ENCODE measurements at regions not wholly inside any gene's neighbourhood (a gene's known extent, or its start where the extent isn't known, plus 50 kb on each side); places are given as distances from the start of the nearest gene placed in this dataset.

GRCh38 chr12:98208816-98209215 lies 306.6 kb upstream of the TMPO start:
- DNase-seq (ENCODE audit: low read depth in 2 of 2): no peak

- DNase-seq (ENCODE audit: low read depth in 2 of 2): peak; percentile 9 to 15
Observed at GRCh38 chr12:98211909-98212695, 303.3 kb upstream of the TMPO start.

GRCh38 chr12:98213556-98213955 lies 301.8 kb upstream of the TMPO start:
- no peak for DNase-seq (ENCODE audit: low read depth in 2 of 2)

- DNase-seq (ENCODE audit: low read depth in 2 of 2): no peak
Observed at GRCh38 chr12:98217257-98217656, 298.1 kb upstream of the TMPO start.

- no peak for DNase-seq (ENCODE audit: low read depth in 2 of 2)
Observed at GRCh38 chr12:98220636-98221035, 294.8 kb upstream of the TMPO start.

- DNase-seq (ENCODE audit: low read depth in 2 of 2): no peak
Observed at GRCh38 chr12:98221243-98221808, 294.1 kb upstream of the TMPO start.

- no peak for DNase-seq (ENCODE audit: low read depth in 2 of 2)
Observed at GRCh38 chr12:98222135-98222534, 293.3 kb upstream of the TMPO start.

- no peak for DNase-seq (ENCODE audit: low read depth in 2 of 2)
Observed at GRCh38 chr12:98224584-98225221, 290.7 kb upstream of the TMPO start.

- DNase-seq (ENCODE audit: low read depth in 2 of 2): peak; percentile 22 to 38
Observed at GRCh38 chr12:98227162-98227561, 288.2 kb upstream of the TMPO start.

GRCh38 chr12:98228683-98229539 lies 286.5 kb upstream of the TMPO start:
- no peak for DNase-seq (ENCODE audit: low read depth in 2 of 2)

GRCh38 chr12:98229540-98229924 lies 285.9 kb upstream of the TMPO start:
- no peak for DNase-seq (ENCODE audit: low read depth in 2 of 2)

GRCh38 chr12:98232753-98233390 lies 282.5 kb upstream of the TMPO start:
- no peak for DNase-seq (ENCODE audit: low read depth in 2 of 2)

GRCh38 chr12:98235301-98235700 lies 280.1 kb upstream of the TMPO start:
- DNase-seq (ENCODE audit: low read depth in 2 of 2): no peak

- peak; percentile 29 to 50 for DNase-seq (ENCODE audit: low read depth in 2 of 2)
Observed at GRCh38 chr12:98238515-98239130, 276.8 kb upstream of the TMPO start.

GRCh38 chr12:98243190-98243589 lies 272.2 kb upstream of the TMPO start:
- no peak for DNase-seq (ENCODE audit: low read depth in 2 of 2)

GRCh38 chr12:98244136-98244535 lies 271.3 kb upstream of the TMPO start:
- DNase-seq (ENCODE audit: low read depth in 2 of 2): no peak

GRCh38 chr12:98253207-98254037 lies 262.0 kb upstream of the TMPO start:
- no peak for DNase-seq (ENCODE audit: low read depth in 2 of 2)

- DNase-seq (ENCODE audit: low read depth in 2 of 2): no peak
Observed at GRCh38 chr12:98256830-98257229, 258.6 kb upstream of the TMPO start.

GRCh38 chr12:98259693-98260092 lies 255.7 kb upstream of the TMPO start:
- DNase-seq (ENCODE audit: low read depth in 2 of 2): no peak

GRCh38 chr12:98260276-98260675 lies 255.1 kb upstream of the TMPO start:
- DNase-seq (ENCODE audit: low read depth in 2 of 2): no peak

Data from lung microvascular endothelial cell (primary cell).